Gastroesophageal sphincter (tissue), 4 donors: ENCODE measurements at regions not wholly inside any gene's neighbourhood (a gene's known extent, or its start where the extent isn't known, plus 50 kb on each side); places are given as distances from the start of the nearest gene placed in this dataset.

Experiments
- ATAC-seq: fragments of 150-250 bp; one replicate; pipeline ENCODE4 v1.9.1; 2016; ENCODE audit warnings: mild to moderate bottlenecking, moderate library complexity
- H3K27ac ChIP-seq, 4 donors: fragments of 200-600 bp; sonication (generic) in 3 of 4; 1 replicate in 3 of 4; 2 replicates in 1 of 4; pipeline ENCODE4 v1.5.1; 2016 to 2019
- H3K27me3 ChIP-seq: fragments of 200-600 bp; sonication (generic); one replicate; pipeline ENCODE4 v1.5.1; 2019
- H3K36me3 ChIP-seq, 2 donors: fragments of 200-600 bp; sonication (generic); one replicate each; pipeline ENCODE4 v1.5.1; 2019; ENCODE audit warnings: control low read depth in 1 of 2
- H3K4me1 ChIP-seq, 3 donors: fragments of 200-600 bp; sonication (generic); 1 replicate in 2 of 3; 2 replicates in 1 of 3; pipeline ENCODE4 v1.5.1; 2016 to 2019; ENCODE audit warnings: control low read depth in 2 of 3
- H3K4me3 ChIP-seq, 2 donors: fragments of 200-600 bp; sonication (generic); one replicate each; pipeline ENCODE4 v1.5.1; 2019; ENCODE audit warnings: mild to moderate bottlenecking in 1 of 2, moderate library complexity in 1 of 2
- H3K9me3 ChIP-seq, 3 donors: fragments of 200-600 bp; sonication (generic); one replicate each; pipeline ENCODE4 v1.5.1; 2017 to 2019; ENCODE audit warnings: control low read depth in 2 of 3
- EP300 ChIP-seq: sonication (generic); formaldehyde crosslinking; IDR thresholded peaks from one replicate; pipeline ENCODE4 v1.6.1; 2017; ENCODE audit warnings: antibody characterized with exemption, mild to moderate bottlenecking
- POLR2A ChIP-seq, 2 donors: fragments of 450-650 bp; IDR thresholded peaks; one replicate each; pipeline ENCODE4 v1.6.1; 2017; ENCODE audit warnings: antibody characterized with exemption in 2 of 2, mild to moderate bottlenecking in 2 of 2, moderate library complexity in 1 of 2
- POLR2AphosphoS5 ChIP-seq: sonication (generic); formaldehyde crosslinking; IDR thresholded peaks from one replicate; pipeline ENCODE4 v1.6.1; 2017; ENCODE audit warnings: antibody characterized with exemption
- WGBS, 2 donors: methylation state at CpG; one replicate each; pipeline ENCODE4 v1.1.5; 2018; ENCODE audit warnings: low coverage in 1 of 2; 5-methylcytosine and 5-hydroxymethylcytosine counted together
- TF ChIP-seq, protein P1 (sequence below), 4 experiments: fragments of 200-600 bp in 2 of 4; fragments of 450-650 bp in 2 of 4; sonication (generic) in 1 of 4; IDR thresholded peaks; one replicate each; pipeline ENCODE4 v1.5.1; 2017 to 2019; ENCODE audit warnings: antibody characterized with exemption in 4 of 4, mild to moderate bottlenecking in 2 of 4, moderate library complexity in 2 of 4

DNA sequence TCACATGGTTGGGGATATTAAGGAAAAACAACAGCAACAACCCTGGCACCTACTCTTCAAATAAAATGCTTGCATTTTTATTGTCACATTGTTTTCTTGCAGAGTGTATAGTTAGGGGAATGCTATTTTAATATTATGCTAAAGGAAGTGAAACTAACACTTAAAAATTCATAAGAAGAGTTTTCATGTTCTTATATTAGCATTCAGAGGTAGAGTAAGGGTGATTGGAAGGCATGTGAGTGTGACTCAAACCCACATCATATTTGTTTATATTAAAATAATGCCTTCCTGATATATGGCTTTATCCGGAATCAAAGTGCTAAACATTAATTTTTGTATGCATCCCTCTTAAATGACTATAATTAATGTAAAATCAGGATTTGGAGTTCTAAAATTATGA lies 59.8 kb upstream of the TES start:
- 57 to 77% methylated on average over 1 of the region's 1 CpG for WGBS, 2 donors
- H3K9me3 ChIP-seq, result no peaks in the 10 kb centered on the region
- no peaks in the 10 kb centered on the region for H3K36me3 ChIP-seq
- TF ChIP-seq POLR2A (IDR thresholded peaks at IDR 0.05), result no peak
- TF ChIP-seq, protein P1, sequence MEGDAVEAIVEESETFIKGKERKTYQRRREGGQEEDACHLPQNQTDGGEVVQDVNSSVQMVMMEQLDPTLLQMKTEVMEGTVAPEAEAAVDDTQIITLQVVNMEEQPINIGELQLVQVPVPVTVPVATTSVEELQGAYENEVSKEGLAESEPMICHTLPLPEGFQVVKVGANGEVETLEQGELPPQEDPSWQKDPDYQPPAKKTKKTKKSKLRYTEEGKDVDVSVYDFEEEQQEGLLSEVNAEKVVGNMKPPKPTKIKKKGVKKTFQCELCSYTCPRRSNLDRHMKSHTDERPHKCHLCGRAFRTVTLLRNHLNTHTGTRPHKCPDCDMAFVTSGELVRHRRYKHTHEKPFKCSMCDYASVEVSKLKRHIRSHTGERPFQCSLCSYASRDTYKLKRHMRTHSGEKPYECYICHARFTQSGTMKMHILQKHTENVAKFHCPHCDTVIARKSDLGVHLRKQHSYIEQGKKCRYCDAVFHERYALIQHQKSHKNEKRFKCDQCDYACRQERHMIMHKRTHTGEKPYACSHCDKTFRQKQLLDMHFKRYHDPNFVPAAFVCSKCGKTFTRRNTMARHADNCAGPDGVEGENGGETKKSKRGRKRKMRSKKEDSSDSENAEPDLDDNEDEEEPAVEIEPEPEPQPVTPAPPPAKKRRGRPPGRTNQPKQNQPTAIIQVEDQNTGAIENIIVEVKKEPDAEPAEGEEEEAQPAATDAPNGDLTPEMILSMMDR (IDR thresholded peaks at IDR 0.05), result no peak
- no peak for TF ChIP-seq EP300
- TF ChIP-seq POLR2AphosphoS5, result no peak
- no peaks in the 10 kb centered on the region for H3K4me1 ChIP-seq
- H3K4me3 ChIP-seq, result no peak overlapping the region
- H3K27me3 ChIP-seq, result no peaks in the 10 kb centered on the region
- no peak for ATAC-seq
- no peak overlapping the region for H3K27ac ChIP-seq

GRCh38 chr7:116152276-116152675 lies 58.1 kb upstream of the TES start:
- 89 to 100% methylated on average over 2 of the region's 2 CpGs for WGBS, 2 donors
- TF ChIP-seq POLR2A (IDR thresholded peaks at IDR 0.05), result no peak
- TF ChIP-seq, protein P1 (IDR thresholded peaks at IDR 0.05), result no peak
- TF ChIP-seq POLR2AphosphoS5, result no peak
- no peak for TF ChIP-seq EP300
- no peak overlapping the region for H3K27ac ChIP-seq
- ATAC-seq, result no peak
- no peaks in the 10 kb centered on the region for H3K9me3 ChIP-seq
- H3K36me3 ChIP-seq, result no peaks in the 10 kb centered on the region
- no peaks in the 10 kb centered on the region for H3K27me3 ChIP-seq
- H3K4me3 ChIP-seq, result no peak overlapping the region
- H3K4me1 ChIP-seq, result no peaks in the 10 kb centered on the region

DNA sequence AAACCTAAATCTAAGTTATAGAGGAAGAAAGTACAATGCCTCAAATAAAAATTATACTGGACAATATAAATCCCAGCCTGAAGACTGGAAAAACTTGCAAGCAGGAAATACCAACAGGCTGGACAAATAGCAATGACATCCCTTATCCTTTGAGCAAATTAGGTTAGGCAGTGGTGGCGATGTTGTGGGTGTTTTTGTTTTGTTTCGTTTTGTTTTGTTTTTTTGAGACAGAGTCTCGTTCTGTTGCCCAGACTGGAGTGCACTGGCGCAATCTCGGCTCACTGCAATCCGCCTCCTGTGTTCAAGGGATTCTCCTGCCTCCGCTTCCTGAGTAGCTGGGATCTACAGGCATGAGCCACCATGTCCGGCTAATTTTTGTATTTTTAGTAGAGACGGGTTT lies 57.3 kb upstream of the TES start:
- no peaks in the 10 kb centered on the region for H3K27me3 ChIP-seq
- no peaks in the 10 kb centered on the region for H3K36me3 ChIP-seq
- no peak overlapping the region for H3K4me3 ChIP-seq
- TF ChIP-seq POLR2A (IDR thresholded peaks at IDR 0.05) (no peak), POLR2AphosphoS5 (no peak), EP300 (no peak)
- TF ChIP-seq, protein P1 (IDR thresholded peaks at IDR 0.05), result no peak
- H3K9me3 ChIP-seq, result no peaks in the 10 kb centered on the region
- no peaks in the 10 kb centered on the region for H3K4me1 ChIP-seq
- ATAC-seq, result no peak
- 87 to 90% methylated on average over 8 of the region's 9 CpGs for WGBS, 2 donors
- no peak overlapping the region for H3K27ac ChIP-seq

GRCh38 chr7:116159711-116160110 lies 50.6 kb upstream of the TES start:
- no peaks in the 10 kb centered on the region for H3K4me1 ChIP-seq
- ATAC-seq, result no peak
- TF ChIP-seq, protein P1 (IDR thresholded peaks at IDR 0.05), result no peak
- no peak for TF ChIP-seq EP300
- no peak for TF ChIP-seq POLR2A (IDR thresholded peaks at IDR 0.05)
- TF ChIP-seq POLR2AphosphoS5, result no peak
- H3K9me3 ChIP-seq, result no peaks in the 10 kb centered on the region
- no peak overlapping the region for H3K4me3 ChIP-seq
- no peaks in the 10 kb centered on the region for H3K36me3 ChIP-seq
- 86 to 88% methylated on average over 4 of the region's 4 CpGs for WGBS, 2 donors
- no peaks in the 10 kb centered on the region for H3K27me3 ChIP-seq
- no peak overlapping the region for H3K27ac ChIP-seq
